Panc1 (cell line): ENCODE measurements at regions not wholly inside any gene's neighbourhood (a gene's known extent, or its start where the extent isn't known, plus 50 kb on each side); places are given as distances from the start of the nearest gene placed in this dataset.

Experiments used
- CTCF ChIP-seq: fragments of 450-650 bp; IDR thresholded peaks from 2 replicates; pipeline ENCODE4 v1.5.1; 2017; ENCODE audit warnings: mild to moderate bottlenecking
- POLR2AphosphoS5 ChIP-seq: IDR thresholded peaks from 2 replicates; pipeline ENCODE4 v1.6.1; 2012; ENCODE audit warnings: mild to moderate bottlenecking, low read depth, low read length, moderate library complexity
- TCF7L2 ChIP-seq: IDR thresholded peaks from 2 replicates; pipeline ENCODE4 v1.6.1; 2011; ENCODE audit warnings: mild to moderate bottlenecking, low read depth, low read length, inconsistent platforms

GRCh38 chr12:107353312-107353711 is 260.0 kb upstream of the CRY1 start:
- TF ChIP-seq TCF7L2 (no peak), CTCF (no peak), POLR2AphosphoS5 (no peak)
